Esophagus muscularis mucosa (tissue), 4 donors: ENCODE measurements at regions not wholly inside any gene's neighbourhood (a gene's known extent, or its start where the extent isn't known, plus 50 kb on each side); places are given as distances from the start of the nearest gene placed in this dataset.
"Not testable (repeated sequence)": the region's sequence is repeated elsewhere in the genome, so short reads cannot be mapped to it uniquely, and the experiment has no call there.

Experiments used
- DNase-seq: peaks from one replicate; pipeline ENCODE4 v3.0.0-alpha.2; 2017; ENCODE audit errors: extremely low spot score
- H3K27ac ChIP-seq, 4 donors: fragments of 200-600 bp; sonication (generic); replicated peaks in 1 of 4; 1 replicate in 3 of 4; 2 replicates in 1 of 4; pipeline ENCODE4 v1.5.1; 2016 to 2019; ENCODE audit warnings: mild to moderate bottlenecking in 1 of 4
- H3K27me3 ChIP-seq, 4 donors: fragments of 200-600 bp; sonication (generic); one replicate each; pipeline versions ENCODE4 v1.5.1 to v1.6.0; 2016 to 2019
- H3K36me3 ChIP-seq, 4 donors: fragments of 200-600 bp; sonication (generic); one replicate each; pipeline ENCODE4 v1.5.1; 2016 to 2019
- H3K4me1 ChIP-seq, 4 donors: fragments of 200-600 bp; sonication (generic); one replicate each; pipeline ENCODE4 v1.5.1; 2016 to 2019
- H3K4me3 ChIP-seq, 4 donors: fragments of 200-600 bp; sonication (generic); 1 replicate in 2 of 4; 2 replicates in 2 of 4; pipeline ENCODE4 v1.5.1; 2016 to 2019; ENCODE audit warnings: mild to moderate bottlenecking in 4 of 4, moderate library complexity in 1 of 4
- H3K9me3 ChIP-seq, 4 donors: fragments of 200-600 bp; sonication (generic); 1 replicate in 3 of 4; 2 replicates in 1 of 4; pipeline ENCODE4 v1.5.1; 2016 to 2019
- CTCF ChIP-seq, 3 experiments: fragments of 200-600 bp in 2 of 3; fragments of 450-650 bp in 1 of 3; sonication (generic) in 2 of 3; IDR thresholded peaks; one replicate each; pipeline ENCODE4 v1.5.1; 2017 to 2019; ENCODE audit warnings: antibody characterized with exemption in 3 of 3, mild to moderate bottlenecking in 2 of 3, moderate library complexity in 1 of 3
- EP300 ChIP-seq: sonication (generic); formaldehyde crosslinking; IDR thresholded peaks from one replicate; pipeline ENCODE4 v1.6.1; 2017; ENCODE audit warnings: antibody characterized with exemption
- POLR2A ChIP-seq: fragments of 450-650 bp; IDR thresholded peaks from one replicate; pipeline ENCODE4 v1.6.1; 2017; ENCODE audit warnings: antibody characterized with exemption, moderate library complexity, mild to moderate bottlenecking, low read depth
- POLR2AphosphoS5 ChIP-seq, 2 donors: sonication (generic); formaldehyde crosslinking; IDR thresholded peaks; one replicate each; pipeline ENCODE4 v1.6.1; 2017; ENCODE audit warnings: antibody characterized with exemption in 2 of 2
- WGBS: methylation state at CpG from one replicate; pipeline ENCODE4 v1.1.5; 2018; 5-methylcytosine and 5-hydroxymethylcytosine counted together
- intact Hi-C: fragments of 100-400 bp; cut with DNase I; formaldehyde crosslinking; loops from one replicate; pipeline ENCODE4 v1.15.1; 2023

GRCh38 chr14:34275530-34275929, 186.5 kb downstream of the SPTSSA start:
- Histone ChIP-seq H3K27ac (no peak overlapping the region), H3K36me3 (no peaks in the 10 kb centered on the region), H3K4me3 (no peak overlapping the region), H3K9me3 (no peaks in the 10 kb centered on the region), H3K27me3 (no peaks in the 10 kb centered on the region), H3K4me1 (peaks cover 0 to 12% (median 0%) of the 10 kb centered on the region in 4 donors)
- no peak for TF ChIP-seq EP300
- WGBS = 75% methylated on average over 1 of the region's 1 CpG
- intact Hi-C loops = no loop called here
- DNase-seq = no peak

GRCh38 chr14:34275078-34275477, 187.0 kb downstream of the SPTSSA start:
- no peaks in the 10 kb centered on the region for H3K36me3 ChIP-seq
- TF ChIP-seq EP300 = no peak
- TF ChIP-seq POLR2A = no peak
- TF ChIP-seq CTCF (IDR thresholded peaks at IDR 0.05) = no peak
- no peak for TF ChIP-seq POLR2AphosphoS5 (IDR thresholded peaks at IDR 0.05)
- no peaks in the 10 kb centered on the region for H3K27me3 ChIP-seq
- peaks cover 0 to 15% (median 0%) of the 10 kb centered on the region in 4 donors for H3K4me1 ChIP-seq
- H3K4me3 ChIP-seq = no peak overlapping the region
- intact Hi-C loops = no loop called here
- H3K27ac ChIP-seq = no peak overlapping the region
- DNase-seq = no peak
- H3K9me3 ChIP-seq = no peaks in the 10 kb centered on the region
- WGBS = 68% methylated on average over 4 of the region's 4 CpGs

GRCh38 chr14:34273716-34274115, 188.3 kb downstream of the SPTSSA start:
- H3K27me3 ChIP-seq, DNase-seq, H3K27ac ChIP-seq, intact Hi-C loops, H3K36me3 ChIP-seq, H3K4me3 ChIP-seq, H3K9me3 ChIP-seq: not testable (repeated sequence)
- peaks cover 0 to 15% (median 0%) of the 10 kb centered on the region in 4 donors for H3K4me1 ChIP-seq
- WGBS = 92% methylated on average over 2 of the region's 4 CpGs

- DNase-seq = no peak
- WGBS = 59% methylated on average over 5 of the region's 5 CpGs
- Histone ChIP-seq H3K4me3 (no peak overlapping the region), H3K4me1 (peaks cover 0 to 15% (median 0%) of the 10 kb centered on the region in 4 donors), H3K27me3 (no peaks in the 10 kb centered on the region), H3K27ac (no peak overlapping the region), H3K9me3 (no peaks in the 10 kb centered on the region), H3K36me3 (no peaks in the 10 kb centered on the region)
- intact Hi-C loops = no loop called here
- TF ChIP-seq EP300 (no peak), POLR2A (no peak), CTCF (IDR thresholded peaks at IDR 0.05) (no peak)
Measured at GRCh38 chr14:34270361-34270760, 191.7 kb downstream of the SPTSSA start.

GRCh38 chr14:34266344-34266743, 195.7 kb downstream of the SPTSSA start:
- no peaks in the 10 kb centered on the region for H3K9me3 ChIP-seq
- no peaks in the 10 kb centered on the region for H3K27me3 ChIP-seq
- no peaks in the 10 kb centered on the region for H3K36me3 ChIP-seq
- TF ChIP-seq EP300 = no peak
- no peak for TF ChIP-seq CTCF (IDR thresholded peaks at IDR 0.05)
- TF ChIP-seq POLR2A = no peak
- no peak for TF ChIP-seq POLR2AphosphoS5 (IDR thresholded peaks at IDR 0.05)
- WGBS = 86% methylated on average over 4 of the region's 4 CpGs
- H3K4me1 ChIP-seq = peaks cover 0 to 7% (median 0%) of the 10 kb centered on the region in 4 donors
- intact Hi-C loops = no loop called here
- DNase-seq = no peak
- H3K27ac ChIP-seq = no peak overlapping the region
- no peak overlapping the region for H3K4me3 ChIP-seq

DNA sequence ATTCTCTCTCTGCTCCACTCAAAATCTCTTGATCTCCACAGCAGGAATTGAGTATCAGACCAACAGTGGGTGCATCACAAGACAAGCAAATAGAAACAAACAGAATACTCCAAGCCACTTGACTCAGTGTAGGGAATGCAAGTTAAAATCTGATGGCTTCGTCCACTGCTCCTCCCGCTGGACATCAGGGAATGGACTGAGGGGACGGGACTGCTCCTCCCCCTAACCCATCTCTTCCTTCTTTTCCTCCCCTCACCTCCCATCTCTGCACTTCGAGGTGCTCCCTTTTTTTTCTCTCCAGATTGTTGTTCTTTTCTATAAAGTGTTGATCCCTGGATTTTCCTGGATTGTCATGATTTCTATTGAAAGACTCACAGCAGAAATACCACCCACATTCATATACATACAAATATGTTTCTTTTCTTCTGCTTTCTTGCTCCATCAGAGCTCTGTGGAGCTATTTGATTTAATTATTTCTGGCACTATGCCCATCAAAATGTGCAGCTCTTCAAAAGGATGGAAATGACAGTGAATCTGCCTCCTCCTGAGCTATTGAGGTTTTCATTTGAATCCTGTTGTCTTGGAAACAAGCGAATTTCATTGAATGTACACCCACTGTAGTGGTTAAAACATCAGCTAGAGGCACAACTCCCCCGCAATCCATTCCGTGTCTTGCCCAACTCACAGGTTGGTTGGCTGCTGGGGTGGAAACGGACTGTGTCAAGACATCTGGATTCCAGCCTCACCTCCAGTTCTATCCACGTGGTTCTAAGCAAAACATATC, 199.7 kb downstream of the SPTSSA start:
- TF ChIP-seq POLR2AphosphoS5 (IDR thresholded peaks at IDR 0.05) (no peak), POLR2A (no peak), EP300 (no peak), CTCF (IDR thresholded peaks at IDR 0.05) (no peak)
- Histone ChIP-seq H3K27ac (no peak overlapping the region), H3K4me1 (peaks cover 0 to 12% (median 2%) of the 10 kb centered on the region in 4 donors), H3K9me3 (no peaks in the 10 kb centered on the region), H3K36me3 (no peaks in the 10 kb centered on the region), H3K4me3 (no peak overlapping the region), H3K27me3 (no peaks in the 10 kb centered on the region)
- intact Hi-C loops = no loop called here
- DNase-seq = no peak
- whole genome bisulfite sequencing = 73% methylated on average over 9 of the region's 9 CpGs
